ENCODE measurements at regions not wholly inside any gene's neighbourhood (a gene's known extent, or its start where the extent isn't known, plus 50 kb on each side); places are given as distances from the start of the nearest gene placed in this dataset.

GRCh38 chr6:131362696-131363095 is 210.3 kb upstream of the ARG1 start:
- no peak overlapping the region for H3K4me3 ChIP-seq (ENCODE audit: low read length in 2 of 2)
- H3K27ac ChIP-seq (ENCODE audit: low read depth in 1 of 2, low read length in 1 of 2) = no peak overlapping the region
- no peaks in the 10 kb centered on the region for H3K27me3 ChIP-seq (ENCODE audit: control insufficient read depth in 2 of 2, insufficient read depth in 1 of 2, low read length in 1 of 2)
- H3K4me1 ChIP-seq (ENCODE audit: control insufficient read depth in 2 of 2, insufficient read depth in 2 of 2, low read length in 2 of 2) = no peaks in the 10 kb centered on the region
- WGBS = 97% methylated on average over 8 of the region's 8 CpGs
- no peaks in the 10 kb centered on the region for H3K9me3 ChIP-seq (ENCODE audit: control insufficient read depth in 2 of 2, insufficient read depth in 1 of 2, low read length in 1 of 2)
- no peak for DNase-seq (ENCODE audit: low read depth in 6 of 9, low spot score in 9 of 9)
- H3K36me3 ChIP-seq (ENCODE audit: control insufficient read depth in 2 of 2, insufficient read depth in 2 of 2, low read length in 1 of 2) = no peaks in the 10 kb centered on the region

- WGBS = 98% methylated on average over 1 of the region's 1 CpG
- H3K4me1 ChIP-seq (ENCODE audit: control insufficient read depth in 2 of 2, insufficient read depth in 2 of 2, low read length in 2 of 2) = peaks cover 0 to 3% of the 10 kb centered on the region in 2 donors
- H3K27ac ChIP-seq (ENCODE audit: low read depth in 1 of 2, low read length in 1 of 2) = no peak overlapping the region
Measured at GRCh38 chr6:131363947-131364834, 208.8 kb upstream of the ARG1 start.

GRCh38 chr6:131366223-131366622 is 206.8 kb upstream of the ARG1 start:
- no peaks in the 10 kb centered on the region for H3K36me3 ChIP-seq (ENCODE audit: control insufficient read depth in 2 of 2, insufficient read depth in 2 of 2, low read length in 1 of 2)
- WGBS = 92% methylated on average over 2 of the region's 2 CpGs
- no peak for DNase-seq (ENCODE audit: low read depth in 6 of 9, low spot score in 9 of 9)
- no peaks in the 10 kb centered on the region for H3K9me3 ChIP-seq (ENCODE audit: control insufficient read depth in 2 of 2, insufficient read depth in 1 of 2, low read length in 1 of 2)
- no peaks in the 10 kb centered on the region for H3K27me3 ChIP-seq (ENCODE audit: control insufficient read depth in 2 of 2, insufficient read depth in 1 of 2, low read length in 1 of 2)
- H3K4me1 ChIP-seq (ENCODE audit: control insufficient read depth in 2 of 2, insufficient read depth in 2 of 2, low read length in 2 of 2) = peaks cover 0 to 3% of the 10 kb centered on the region in 2 donors
- no peak overlapping the region for H3K4me3 ChIP-seq (ENCODE audit: low read length in 2 of 2)
- H3K27ac ChIP-seq (ENCODE audit: low read depth in 1 of 2, low read length in 1 of 2) = no peak overlapping the region

More at GRCh38 chr6:131363947-131364834, 208.8 kb upstream of the ARG1 start:
- Histone ChIP-seq H3K4me3 (ENCODE audit: low read length in 2 of 2) (no peak overlapping the region), H3K27me3 (ENCODE audit: control insufficient read depth in 2 of 2, insufficient read depth in 1 of 2, low read length in 1 of 2) (no peaks in the 10 kb centered on the region), H3K9me3 (ENCODE audit: control insufficient read depth in 2 of 2, insufficient read depth in 1 of 2, low read length in 1 of 2) (no peaks in the 10 kb centered on the region), H3K36me3 (ENCODE audit: control insufficient read depth in 2 of 2, insufficient read depth in 2 of 2, low read length in 1 of 2) (no peaks in the 10 kb centered on the region)
- no peak for DNase-seq (ENCODE audit: low read depth in 6 of 9, low spot score in 9 of 9)

- Histone ChIP-seq H3K27me3 (ENCODE audit: control insufficient read depth in 2 of 2, insufficient read depth in 1 of 2, low read length in 1 of 2) (no peaks in the 10 kb centered on the region), H3K36me3 (ENCODE audit: control insufficient read depth in 2 of 2, insufficient read depth in 2 of 2, low read length in 1 of 2) (no peaks in the 10 kb centered on the region), H3K9me3 (ENCODE audit: control insufficient read depth in 2 of 2, insufficient read depth in 1 of 2, low read length in 1 of 2) (no peaks in the 10 kb centered on the region), H3K4me3 (ENCODE audit: low read length in 2 of 2) (no peak overlapping the region), H3K27ac (ENCODE audit: low read depth in 1 of 2, low read length in 1 of 2) (no peak overlapping the region), H3K4me1 (ENCODE audit: control insufficient read depth in 2 of 2, insufficient read depth in 2 of 2, low read length in 2 of 2) (peaks cover 0 to 3% of the 10 kb centered on the region in 2 donors)
- DNase-seq (ENCODE audit: low read depth in 6 of 9, low spot score in 9 of 9) = no peak
- WGBS = 97% methylated on average over 10 of the region's 10 CpGs
Measured at GRCh38 chr6:131367206-131367873, 205.7 kb upstream of the ARG1 start.

- WGBS = 12% methylated on average over 6 of the region's 6 CpGs
- Histone ChIP-seq H3K27ac (ENCODE audit: low read depth in 1 of 2, low read length in 1 of 2) (no peak overlapping the region), H3K27me3 (ENCODE audit: control insufficient read depth in 2 of 2, insufficient read depth in 1 of 2, low read length in 1 of 2) (no peaks in the 10 kb centered on the region), H3K4me3 (ENCODE audit: low read length in 2 of 2) (no peak overlapping the region), H3K9me3 (ENCODE audit: control insufficient read depth in 2 of 2, insufficient read depth in 1 of 2, low read length in 1 of 2) (no peaks in the 10 kb centered on the region), H3K4me1 (ENCODE audit: control insufficient read depth in 2 of 2, insufficient read depth in 2 of 2, low read length in 2 of 2) (peaks cover 0 to 3% of the 10 kb centered on the region in 2 donors), H3K36me3 (ENCODE audit: control insufficient read depth in 2 of 2, insufficient read depth in 2 of 2, low read length in 1 of 2) (no peaks in the 10 kb centered on the region)
- DNase-seq (ENCODE audit: low read depth in 6 of 9, low spot score in 9 of 9) = peak in 2 of 9 donors; percentile 15 to 18
Measured at GRCh38 chr6:131368198-131368911, 204.7 kb upstream of the ARG1 start.

GRCh38 chr6:131372535-131372934 is 200.5 kb upstream of the ARG1 start:
- 95% methylated on average over 5 of the region's 5 CpGs for whole genome bisulfite sequencing
- no peak overlapping the region for H3K27ac ChIP-seq (ENCODE audit: low read depth in 1 of 2, low read length in 1 of 2)
- no peaks in the 10 kb centered on the region for H3K27me3 ChIP-seq (ENCODE audit: control insufficient read depth in 2 of 2, insufficient read depth in 1 of 2, low read length in 1 of 2)
- peaks cover 0 to 3% of the 10 kb centered on the region in 2 donors for H3K4me1 ChIP-seq (ENCODE audit: control insufficient read depth in 2 of 2, insufficient read depth in 2 of 2, low read length in 2 of 2)
- no peak overlapping the region for H3K4me3 ChIP-seq (ENCODE audit: low read length in 2 of 2)
- no peaks in the 10 kb centered on the region for H3K36me3 ChIP-seq (ENCODE audit: control insufficient read depth in 2 of 2, insufficient read depth in 2 of 2, low read length in 1 of 2)
- no peaks in the 10 kb centered on the region for H3K9me3 ChIP-seq (ENCODE audit: control insufficient read depth in 2 of 2, insufficient read depth in 1 of 2, low read length in 1 of 2)
- DNase-seq (ENCODE audit: low read depth in 6 of 9, low spot score in 9 of 9) = no peak

- no peak overlapping the region for H3K27ac ChIP-seq (ENCODE audit: low read depth in 1 of 2, low read length in 1 of 2)
- H3K27me3 ChIP-seq (ENCODE audit: control insufficient read depth in 2 of 2, insufficient read depth in 1 of 2, low read length in 1 of 2) = no peaks in the 10 kb centered on the region
- 99% methylated on average over 7 of the region's 7 CpGs for WGBS
- H3K9me3 ChIP-seq (ENCODE audit: control insufficient read depth in 2 of 2, insufficient read depth in 1 of 2, low read length in 1 of 2) = no peaks in the 10 kb centered on the region
- no peak for DNase-seq (ENCODE audit: low read depth in 6 of 9, low spot score in 9 of 9)
- no peaks in the 10 kb centered on the region for H3K4me1 ChIP-seq (ENCODE audit: control insufficient read depth in 2 of 2, insufficient read depth in 2 of 2, low read length in 2 of 2)
- H3K36me3 ChIP-seq (ENCODE audit: control insufficient read depth in 2 of 2, insufficient read depth in 2 of 2, low read length in 1 of 2) = no peaks in the 10 kb centered on the region
- no peak overlapping the region for H3K4me3 ChIP-seq (ENCODE audit: low read length in 2 of 2)
Measured at GRCh38 chr6:131377112-131377705, 195.8 kb upstream of the ARG1 start.

GRCh38 chr6:131378874-131379273 is 194.2 kb upstream of the ARG1 start:
- DNase-seq (ENCODE audit: low read depth in 6 of 9, low spot score in 9 of 9) = no peak
- H3K4me1 ChIP-seq (ENCODE audit: control insufficient read depth in 2 of 2, insufficient read depth in 2 of 2, low read length in 2 of 2) = no peaks in the 10 kb centered on the region

More at GRCh38 chr6:131378874-131379273, 194.2 kb upstream of the ARG1 start:
- Histone ChIP-seq H3K27ac (ENCODE audit: low read depth in 1 of 2, low read length in 1 of 2) (no peak overlapping the region), H3K36me3 (ENCODE audit: control insufficient read depth in 2 of 2, insufficient read depth in 2 of 2, low read length in 1 of 2) (no peaks in the 10 kb centered on the region), H3K4me3 (ENCODE audit: low read length in 2 of 2) (no peak overlapping the region), H3K9me3 (ENCODE audit: control insufficient read depth in 2 of 2, insufficient read depth in 1 of 2, low read length in 1 of 2) (no peaks in the 10 kb centered on the region), H3K27me3 (ENCODE audit: control insufficient read depth in 2 of 2, insufficient read depth in 1 of 2, low read length in 1 of 2) (no peaks in the 10 kb centered on the region)
- 98% methylated on average over 1 of the region's 1 CpG for WGBS

Measured in thymus (tissue), 11 donors.